Islet precursor cell (in vitro differentiated cells): ENCODE measurements at regions not wholly inside any gene's neighbourhood (a gene's known extent, or its start where the extent isn't known, plus 50 kb on each side); places are given as distances from the start of the nearest gene placed in this dataset.

Experiments used
- DNase-seq: peaks from one replicate; pipeline ENCODE4 v3.0.0-alpha.2; 2018

DNA sequence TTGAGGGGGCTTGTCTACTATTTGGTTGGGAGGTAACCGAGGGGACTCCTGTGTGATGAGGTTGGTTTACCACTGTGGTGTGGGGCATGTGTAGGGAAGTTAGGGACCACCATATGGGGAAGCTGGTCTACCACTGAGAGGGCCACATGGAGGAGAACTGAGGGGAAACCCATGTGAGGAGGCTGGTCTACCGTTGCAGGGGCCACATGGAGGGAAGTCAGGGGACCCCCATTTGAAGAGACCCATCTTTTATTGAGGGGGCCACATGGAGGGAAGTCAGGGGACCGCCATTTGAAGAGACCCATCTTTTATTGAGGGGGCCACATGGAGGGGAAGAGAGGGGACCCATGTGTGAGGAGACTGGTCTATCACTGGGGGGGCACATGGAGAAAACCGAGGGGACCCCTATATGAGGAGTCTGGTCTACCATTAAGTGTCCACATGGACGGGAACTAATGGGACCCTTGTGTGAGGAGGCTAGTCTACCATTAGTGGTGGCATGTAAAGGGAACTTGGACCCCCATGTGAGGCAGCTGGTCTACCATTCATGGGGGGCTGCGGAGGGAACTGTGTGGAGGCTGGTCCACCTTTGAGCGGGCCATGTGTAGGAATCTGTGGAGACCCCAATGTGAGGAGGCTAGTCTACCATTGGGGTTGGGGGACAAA is 165.5 kb downstream of the FBLN2 start:
- DNase-seq = peak; percentile 28

DNA sequence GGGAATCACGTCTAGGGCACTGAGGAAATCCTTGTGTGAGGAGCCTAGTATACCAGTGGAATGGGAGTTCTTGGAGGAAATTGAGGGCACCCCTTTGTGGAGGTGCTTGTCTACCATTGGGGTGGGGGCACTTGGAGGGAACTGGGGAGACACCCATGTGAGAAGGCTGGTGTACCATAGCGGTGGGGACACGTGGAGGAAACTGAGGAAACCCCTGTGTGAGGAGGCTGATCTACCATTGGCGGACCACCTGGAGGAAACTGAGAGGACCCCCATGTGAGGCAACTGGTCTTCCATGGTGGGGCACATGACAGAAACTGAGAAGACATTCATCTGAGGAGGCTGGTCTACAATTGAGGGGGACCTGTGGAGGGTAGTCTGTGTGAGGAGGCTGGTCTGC is 164.5 kb downstream of the FBLN2 start:
- DNase-seq = no peak

DNA sequence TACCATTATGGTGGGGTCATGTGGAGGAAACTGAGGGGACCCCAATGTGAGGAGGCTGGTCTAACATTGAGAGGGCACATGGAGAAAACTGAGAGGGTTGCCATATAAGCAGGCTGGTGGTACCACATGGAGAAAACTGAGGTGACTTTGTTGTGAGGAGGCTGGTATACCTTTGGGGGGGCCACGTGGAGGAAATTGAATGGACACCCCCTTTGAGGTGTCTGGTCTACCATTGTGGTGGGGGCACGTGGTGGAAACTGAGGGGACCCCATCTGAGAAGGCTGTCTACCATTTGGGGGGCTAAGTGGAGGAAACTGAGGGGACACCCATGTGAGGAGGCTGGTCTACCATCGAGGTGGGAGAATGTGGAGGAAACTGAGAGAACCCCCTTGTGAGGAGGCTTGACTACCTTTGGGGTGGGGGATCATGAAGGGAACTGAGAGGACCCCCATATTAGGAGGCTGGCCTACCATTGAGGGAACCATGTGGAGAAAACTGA is 163.8 kb downstream of the FBLN2 start:
- no peak for DNase-seq

DNA sequence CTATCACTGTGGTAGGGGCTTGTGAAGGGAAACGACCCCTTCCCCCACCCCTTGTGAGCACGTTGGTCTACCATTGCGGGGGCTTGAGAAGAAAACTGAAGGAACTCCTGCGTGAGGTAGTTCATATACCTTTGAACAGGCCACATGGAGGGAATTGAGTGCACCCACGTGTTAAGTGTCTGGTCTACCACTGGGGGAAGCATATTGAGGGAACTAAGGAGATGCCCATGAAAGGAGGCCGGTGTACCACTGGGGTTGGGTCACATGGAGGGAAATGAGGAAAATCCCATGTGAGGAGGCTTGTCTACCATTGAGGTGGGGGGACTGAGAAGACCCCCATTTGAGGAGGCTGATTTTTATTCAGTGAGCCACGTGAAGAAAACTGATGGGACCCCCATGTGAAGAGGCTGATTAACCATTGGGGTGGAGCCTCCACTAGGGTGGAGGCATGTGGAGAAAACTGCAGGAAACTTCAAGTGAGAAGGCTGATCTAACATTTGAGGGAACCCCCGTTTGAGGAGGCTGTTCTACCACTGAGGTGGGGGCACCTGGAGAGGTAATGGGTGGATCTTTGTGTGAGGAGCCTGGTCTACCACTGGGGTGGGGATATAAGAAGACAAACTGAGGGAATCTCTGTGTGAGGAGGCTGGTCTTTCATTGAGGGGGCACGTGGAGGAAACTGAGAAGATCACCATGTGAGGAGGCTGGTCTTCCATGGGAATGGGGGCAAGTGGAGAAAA is 163.2 kb downstream of the FBLN2 start:
- peak; percentile 18 for DNase-seq

DNA sequence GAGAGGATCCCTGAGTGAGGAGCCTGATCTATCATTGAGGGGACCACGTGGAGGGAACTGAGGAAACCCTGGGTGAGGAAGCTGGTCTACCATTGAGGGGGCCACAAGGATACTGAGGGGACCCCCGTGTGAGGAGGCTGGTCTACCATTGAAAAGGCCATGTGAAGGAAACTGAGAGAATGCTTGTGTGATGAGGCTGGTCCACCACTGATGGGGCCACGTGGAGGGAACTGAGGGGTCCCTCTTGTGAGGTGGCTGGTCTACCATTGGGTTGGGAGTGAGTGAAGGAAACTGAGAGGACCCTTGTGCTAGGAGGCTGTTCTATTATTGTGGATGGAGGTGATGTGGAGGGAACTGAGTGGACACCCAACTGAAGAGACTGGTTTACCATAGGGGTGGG is 161.3 kb downstream of the FBLN2 start:
- peak; percentile 22 for DNase-seq

DNA sequence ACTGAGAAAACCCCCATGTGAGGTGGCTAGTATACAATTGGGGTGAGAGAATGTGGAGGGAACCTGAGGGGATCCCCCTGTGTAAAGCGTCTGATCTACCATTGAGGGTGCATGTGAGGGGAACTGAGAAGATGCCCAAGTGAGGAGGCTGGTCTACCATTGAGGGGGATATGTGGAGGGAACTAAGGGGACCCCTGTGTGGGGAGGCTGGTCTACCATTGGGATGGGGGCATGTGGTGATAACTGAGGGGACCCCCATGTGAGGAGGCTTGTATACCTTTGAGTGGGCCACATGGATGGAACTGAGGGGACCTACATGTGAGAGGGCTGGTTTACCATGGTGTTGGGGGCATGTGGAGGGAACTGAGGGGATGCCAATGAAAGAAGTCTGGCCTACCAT is 160.8 kb downstream of the FBLN2 start:
- peak; percentile 13 for DNase-seq

DNA sequence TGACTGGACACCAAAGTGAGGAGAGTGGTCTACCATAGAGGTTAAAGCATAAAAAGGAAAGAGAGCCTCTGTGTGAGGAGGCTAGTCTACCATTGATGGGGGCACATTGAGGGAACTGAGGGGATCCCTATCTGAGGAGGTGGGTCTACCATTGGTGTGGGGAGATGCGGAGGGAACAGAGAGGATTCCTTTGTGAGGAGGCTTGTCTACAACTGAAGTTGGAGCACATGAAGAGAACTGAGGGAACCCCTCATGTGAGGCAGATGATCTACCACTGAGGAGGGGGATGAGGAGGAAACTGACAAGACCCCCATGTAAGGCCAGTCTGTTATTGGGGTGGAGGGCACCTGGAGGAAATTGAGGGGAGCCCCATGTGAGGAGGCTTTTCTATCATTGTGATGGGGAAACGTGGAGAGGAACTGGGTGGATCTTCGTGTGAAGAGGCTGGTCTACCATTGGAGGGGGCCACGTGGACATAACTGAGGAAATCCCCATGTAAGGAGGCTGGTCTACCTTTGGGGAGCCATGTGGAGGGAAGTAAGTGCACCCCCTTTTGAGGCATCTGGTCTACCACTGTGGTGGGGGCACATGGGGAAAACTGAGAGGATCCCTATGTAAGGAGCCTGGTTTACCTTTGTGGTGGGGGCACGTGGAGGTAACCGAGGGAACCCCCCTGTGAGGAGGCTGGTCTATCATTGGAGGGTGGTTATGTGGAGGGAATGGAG is 160.1 kb downstream of the FBLN2 start:
- DNase-seq = peak; percentile 21

DNA sequence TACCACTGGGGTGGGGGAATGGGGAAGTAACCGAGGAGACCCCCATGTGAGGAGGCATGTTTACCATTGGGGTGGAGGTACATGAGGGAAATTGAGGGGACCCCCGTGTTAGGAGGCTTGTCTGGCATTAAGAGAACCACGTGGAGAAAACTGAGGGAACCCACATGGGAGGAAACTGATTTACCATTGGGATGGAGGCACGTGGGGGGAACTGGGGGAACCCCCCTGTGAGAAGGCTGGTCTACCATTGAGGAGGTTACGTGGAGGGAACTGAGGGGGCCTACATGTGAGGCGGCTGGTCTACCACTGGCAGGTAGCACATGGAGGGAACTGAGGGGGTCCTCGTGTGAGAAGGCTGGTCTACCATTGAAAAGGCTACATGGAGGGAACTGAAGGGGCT is 159.4 kb downstream of the FBLN2 start:
- no peak for DNase-seq

DNA sequence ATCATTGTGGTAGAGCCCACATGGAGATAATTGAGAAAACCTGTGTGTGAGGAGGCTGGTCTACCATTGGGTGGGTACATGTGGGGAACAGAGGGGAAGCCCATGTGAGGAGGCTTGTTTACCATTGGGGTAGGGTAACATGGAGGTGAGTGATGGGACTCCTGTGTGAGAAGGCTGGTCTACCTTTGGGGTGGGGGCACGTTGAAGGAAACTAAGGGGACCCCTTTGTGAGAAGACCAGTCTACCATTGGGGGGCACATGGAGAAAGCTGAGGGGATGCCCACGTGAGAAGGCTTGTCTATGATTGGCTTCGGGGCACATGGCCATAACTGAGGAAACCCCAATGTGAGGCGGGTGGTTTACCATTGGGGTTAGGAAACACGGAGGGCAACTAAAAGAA is 158.5 kb downstream of the FBLN2 start:
- peak; percentile 7 for DNase-seq

DNA sequence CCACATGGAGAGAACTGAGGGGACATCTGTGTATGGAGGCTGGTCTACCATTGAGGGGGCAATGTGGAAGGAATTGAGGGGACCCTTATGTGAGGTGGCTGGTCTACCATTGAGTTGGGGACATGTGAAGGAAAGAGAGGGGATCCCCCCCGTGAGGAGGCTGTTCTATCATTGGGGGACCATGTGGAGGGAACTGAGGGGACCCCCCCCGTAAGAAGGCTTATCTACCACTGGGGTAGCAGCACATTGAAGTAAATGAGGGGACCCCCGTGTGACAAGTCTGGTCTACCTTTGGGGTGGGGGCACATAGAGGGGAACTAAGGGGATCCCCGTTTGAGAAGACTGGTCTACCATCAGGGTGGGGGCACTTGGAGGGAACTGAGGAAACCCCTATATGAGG is 158.0 kb downstream of the FBLN2 start:
- DNase-seq = peak; percentile 15

DNA sequence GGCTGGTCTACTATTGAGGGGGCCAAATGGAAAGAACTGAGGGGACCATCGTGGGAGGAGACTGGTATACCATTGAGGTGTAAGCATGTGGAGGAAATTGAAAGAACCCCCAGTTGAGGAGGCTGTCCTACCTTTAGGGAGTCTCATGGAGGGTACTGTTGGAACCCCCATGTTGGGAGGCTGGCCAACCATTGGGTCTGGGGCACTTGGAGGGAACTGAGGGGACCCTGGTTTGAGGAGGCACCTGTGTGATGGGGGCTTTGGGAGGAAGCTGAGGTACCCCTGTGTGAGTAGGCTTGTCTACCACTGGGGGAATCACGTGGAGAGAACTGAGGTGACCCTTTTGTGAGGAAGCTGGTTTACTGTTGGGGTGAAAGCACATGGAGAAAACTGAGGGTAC is 157.5 kb downstream of the FBLN2 start:
- no peak for DNase-seq

DNA sequence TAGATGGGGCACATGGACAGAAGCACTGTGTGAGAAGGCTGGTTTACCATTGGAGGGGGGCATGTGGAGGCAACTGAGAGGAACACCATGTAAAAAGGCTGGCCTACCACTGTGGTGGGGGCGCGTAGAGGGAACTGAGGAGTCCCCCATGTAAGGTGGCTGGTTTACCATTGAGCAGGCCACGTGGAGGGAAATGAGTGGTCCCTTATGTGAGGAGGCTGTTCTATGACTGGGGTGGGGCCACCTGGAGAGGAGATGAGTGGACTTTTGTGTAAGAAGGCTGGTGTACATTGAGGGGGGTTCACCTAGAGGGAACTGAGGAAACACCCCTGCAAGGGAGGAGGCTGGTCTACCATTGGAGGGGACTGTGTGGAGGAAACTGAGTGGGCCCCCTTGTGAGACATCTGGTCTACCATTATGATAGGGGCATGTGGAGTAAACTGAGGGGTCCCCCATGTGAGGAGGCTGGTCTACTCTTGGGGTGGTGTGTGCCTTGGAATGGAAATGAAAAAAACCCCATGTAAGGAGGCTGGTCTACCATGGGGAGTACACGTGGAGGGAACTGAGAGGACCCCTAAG is 156.9 kb downstream of the FBLN2 start:
- peak; percentile 33 for DNase-seq

DNA sequence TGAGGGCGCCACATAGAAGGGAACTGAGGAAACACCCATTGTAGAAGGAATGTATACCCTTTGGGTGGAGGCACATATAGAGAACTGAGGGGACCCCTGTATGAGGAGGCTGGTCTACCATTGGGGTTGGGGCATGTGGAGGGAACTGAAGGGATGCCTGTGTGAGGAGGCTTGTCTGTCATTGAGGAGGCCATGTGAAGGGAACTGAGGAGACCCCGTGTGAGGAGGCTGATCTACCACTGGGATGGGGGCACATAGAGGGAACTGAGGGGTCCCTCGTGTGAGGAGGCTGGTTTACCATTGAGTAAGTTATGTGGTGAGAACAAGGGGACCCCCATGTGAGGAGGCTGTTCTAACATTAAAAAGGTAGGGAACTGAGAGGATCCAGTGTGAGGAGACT is 156.1 kb downstream of the FBLN2 start:
- no peak for DNase-seq

DNA sequence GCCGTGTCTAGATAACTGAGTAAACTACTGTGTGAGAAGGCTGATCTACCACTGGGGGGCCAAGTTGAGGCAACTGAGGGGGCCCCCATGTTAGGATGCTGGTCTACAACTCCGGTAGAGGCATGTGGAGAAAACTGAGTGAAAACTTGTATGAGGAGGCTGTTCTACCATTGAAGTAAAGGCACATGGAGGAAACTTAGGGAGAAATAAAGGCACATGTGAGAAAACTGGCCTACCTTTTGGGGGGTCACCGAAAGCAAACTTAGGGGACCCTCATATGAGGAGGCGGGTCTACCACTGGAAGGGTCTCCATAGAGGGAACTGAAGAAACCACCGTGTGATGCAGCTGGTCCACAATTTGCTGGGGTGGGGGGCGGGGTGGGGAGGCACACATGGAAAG is 155.2 kb downstream of the FBLN2 start:
- DNase-seq = no peak

DNA sequence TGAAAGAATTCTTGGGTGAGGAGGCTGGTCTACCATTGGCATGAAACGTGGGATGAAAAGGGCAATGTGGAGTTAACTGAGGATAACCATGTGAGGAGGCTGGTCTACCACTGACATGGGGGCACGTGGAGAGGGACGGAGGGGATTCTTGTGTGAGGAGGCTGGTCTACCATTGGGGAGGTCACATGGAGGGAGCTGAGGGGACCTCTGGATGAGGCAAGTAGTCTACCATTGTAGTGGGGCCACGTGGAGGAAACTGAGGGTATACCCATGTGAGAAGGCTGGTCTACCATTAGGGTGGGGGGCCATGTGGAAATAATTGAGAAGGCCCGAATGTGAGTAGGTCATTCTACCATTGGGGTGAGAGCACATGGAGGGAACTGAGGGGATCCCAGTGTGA is 154.1 kb downstream of the FBLN2 start:
- DNase-seq = peak; percentile 3

DNA sequence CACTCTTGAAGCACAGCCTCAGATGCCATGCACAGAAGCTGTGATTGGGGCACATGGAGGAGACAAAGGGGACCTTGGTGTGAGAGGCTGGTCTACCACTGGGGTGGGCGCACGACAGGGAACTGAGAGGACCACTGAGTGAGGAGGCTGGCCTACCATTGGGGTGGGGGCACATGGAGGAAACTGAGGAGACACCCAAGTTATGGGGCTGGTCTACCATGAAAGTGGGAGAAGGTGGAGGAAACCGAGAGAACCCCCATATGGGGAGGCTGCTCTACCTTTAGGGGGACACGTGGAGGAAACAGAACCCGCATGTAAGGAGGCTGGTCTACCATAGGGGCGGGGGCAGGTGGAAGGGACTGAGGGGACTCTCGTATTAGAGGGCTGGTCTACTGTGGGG is 153.4 kb downstream of the FBLN2 start:
- peak; percentile 32 for DNase-seq

DNA sequence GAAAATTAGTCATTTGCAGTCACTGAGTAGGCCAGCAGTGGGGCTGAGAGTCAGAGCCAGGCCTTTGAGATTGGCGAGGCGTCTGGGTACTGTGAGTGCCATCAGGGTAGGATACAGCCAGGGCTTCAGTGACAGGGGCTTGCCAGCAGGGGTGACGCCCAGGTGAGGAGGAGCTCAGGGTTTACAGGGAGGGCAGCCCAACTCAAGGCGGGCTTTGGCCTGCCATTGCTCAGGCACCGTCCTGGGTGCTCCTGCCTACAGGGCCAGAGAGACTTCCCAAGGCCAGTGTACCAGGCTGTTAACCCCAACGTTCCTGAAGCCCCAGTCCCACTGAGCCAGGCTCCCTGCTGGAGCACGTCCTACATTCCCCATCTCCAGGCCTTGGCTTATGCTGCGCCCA is 152.0 kb downstream of the FBLN2 start:
- DNase-seq = no peak

DNA sequence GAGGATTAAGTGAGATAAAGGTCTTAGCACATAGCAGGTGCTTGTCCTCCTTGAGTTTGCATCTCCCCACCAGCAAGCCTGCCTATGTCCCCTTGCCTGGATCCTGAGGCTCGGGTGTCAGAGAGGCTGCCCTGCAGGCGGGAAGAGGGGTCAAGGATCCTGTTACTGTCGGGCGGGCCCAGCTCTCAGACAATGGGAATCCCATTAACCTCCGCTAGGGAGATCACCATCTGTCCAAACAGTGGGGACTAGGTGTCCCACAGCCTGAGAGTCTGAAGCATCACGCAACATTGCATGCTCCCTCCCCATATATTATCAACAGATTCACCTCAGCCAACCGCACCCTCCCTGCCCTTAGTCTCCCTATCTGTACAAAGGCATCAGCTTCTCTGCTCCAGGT is 151.4 kb downstream of the FBLN2 start:
- no peak for DNase-seq

DNA sequence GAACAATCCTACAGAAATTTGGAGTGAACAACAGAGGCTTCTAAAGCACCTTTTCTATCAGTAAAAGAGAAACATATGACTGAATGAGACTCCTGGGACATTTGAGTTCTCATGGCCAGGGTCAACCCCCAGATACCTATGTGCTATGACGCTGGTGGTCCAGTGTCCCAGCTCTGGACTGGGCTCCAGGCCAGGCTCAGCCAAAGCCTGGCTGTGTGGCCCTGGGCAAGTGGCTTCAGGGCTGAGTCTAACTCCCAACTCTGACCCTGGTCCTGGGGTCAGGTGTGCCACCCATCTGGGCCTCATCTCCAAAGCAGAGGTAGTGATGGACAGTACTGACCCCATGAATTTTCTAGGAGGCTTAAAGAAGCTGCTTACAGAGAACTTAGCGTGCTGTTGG is 147.8 kb downstream of the FBLN2 start:
- no peak for DNase-seq

DNA sequence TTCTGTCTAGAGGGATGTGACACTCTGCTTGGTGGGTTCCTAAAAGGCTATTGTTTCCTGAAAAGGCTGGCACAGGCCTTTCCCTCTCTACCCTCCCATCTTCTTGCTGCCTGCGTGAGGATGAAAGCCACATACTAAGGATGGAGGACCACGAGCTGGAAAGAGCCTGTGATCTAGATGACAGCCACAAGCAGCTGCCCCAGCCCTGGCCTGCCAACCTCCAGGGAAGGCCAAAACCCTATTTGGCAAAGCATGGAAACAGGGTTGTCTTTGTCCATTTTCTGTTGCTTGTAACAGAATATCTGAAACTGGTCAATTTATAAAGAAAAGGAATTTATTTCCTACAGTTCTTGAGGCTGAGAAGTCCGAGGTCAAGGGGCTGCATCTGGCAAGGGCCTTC is 144.5 kb downstream of the FBLN2 start:
- no peak for DNase-seq

DNA sequence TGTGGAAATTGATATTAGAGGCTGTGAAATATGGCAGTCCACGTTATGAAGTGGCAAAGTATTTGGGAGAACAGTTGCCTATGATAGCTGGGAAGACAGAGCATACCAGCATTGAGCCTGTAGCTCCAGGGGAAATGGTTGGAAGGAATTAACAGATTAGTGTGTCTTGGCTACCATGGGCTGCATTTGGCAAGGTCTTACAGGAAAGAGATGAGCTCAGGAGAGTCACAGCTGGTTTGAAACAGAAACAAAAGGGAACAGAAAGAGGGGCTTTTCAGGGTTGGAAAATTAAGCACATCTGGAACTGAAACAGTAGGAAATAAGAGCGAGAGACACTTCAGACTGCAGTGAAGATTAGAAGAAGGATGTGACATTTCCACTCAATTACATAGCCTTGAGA is 141.7 kb downstream of the FBLN2 start:
- no peak for DNase-seq

DNA sequence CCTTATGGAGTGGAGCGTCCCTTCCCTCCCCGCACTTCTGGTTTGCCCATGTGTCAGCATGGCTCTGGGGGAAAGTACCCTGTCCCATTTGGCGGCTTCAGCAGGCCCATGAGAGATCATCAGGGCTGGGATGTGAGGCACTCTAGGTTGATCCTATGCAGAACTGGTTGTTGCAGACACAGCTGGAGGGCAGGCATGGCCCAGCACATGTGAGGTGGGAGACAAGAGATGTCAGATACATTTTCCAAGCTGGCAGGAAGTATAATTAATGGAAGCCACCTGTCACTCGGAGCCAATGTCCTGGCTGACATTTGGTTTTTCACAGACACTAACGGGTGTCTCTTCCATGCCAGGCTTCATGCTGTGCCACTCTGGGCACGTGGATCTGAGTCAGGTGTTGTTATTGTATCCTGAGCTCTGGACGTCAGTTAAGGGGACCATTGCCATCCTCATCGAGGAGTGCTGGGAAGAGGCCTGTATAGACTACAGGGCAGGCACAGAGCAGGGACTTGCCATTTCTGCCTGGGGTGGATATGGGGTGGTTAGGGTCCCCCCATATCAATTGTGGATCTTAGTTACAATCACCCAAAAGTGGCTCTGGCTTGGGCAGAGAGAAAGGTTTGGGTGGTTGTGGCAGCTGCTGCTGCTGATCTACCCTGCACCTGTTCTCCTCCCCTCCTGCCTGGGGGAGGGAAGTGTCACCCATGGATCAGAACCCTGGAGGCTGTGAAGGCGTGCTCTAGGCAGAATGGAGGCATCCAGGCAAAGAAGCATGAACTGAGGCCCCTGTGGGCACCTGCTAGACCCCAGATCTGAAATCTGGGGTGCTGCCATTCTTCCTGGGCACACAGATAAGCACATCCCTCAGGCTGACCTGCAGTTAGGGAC is 140.7 kb downstream of the FBLN2 start:
- no peak for DNase-seq

DNA sequence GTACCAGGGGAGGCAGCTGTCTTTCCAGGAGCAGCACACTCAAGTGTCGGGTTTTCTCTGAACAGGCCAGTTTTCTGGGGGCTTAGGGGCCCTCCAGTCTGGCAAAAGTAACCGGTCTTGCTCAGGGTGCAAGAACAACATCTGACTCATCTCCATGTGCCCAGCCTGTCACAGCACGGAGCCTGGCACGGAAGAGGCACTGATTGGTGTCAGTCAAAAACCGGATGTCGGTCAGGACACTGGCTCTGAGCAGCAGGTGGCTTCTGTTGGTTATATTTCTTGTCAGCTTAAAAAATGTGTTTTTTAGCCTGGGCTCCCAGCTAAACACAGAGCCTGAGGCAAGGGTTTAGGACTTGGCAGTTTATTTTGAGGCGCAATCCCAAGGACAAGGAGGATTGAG is 139.9 kb downstream of the FBLN2 start:
- no peak for DNase-seq
